DND-41 (cell line): ENCODE measurements at regions not wholly inside any gene's neighbourhood (a gene's known extent, or its start where the extent isn't known, plus 50 kb on each side); places are given as distances from the start of the nearest gene placed in this dataset.

ENCODE experiments used
- ATAC-seq: fragments of 200-7000 bp; cut with Tn5 transposase; 3 replicates; pipeline ENCODE4 v1.9.1; 2021; ENCODE audit warnings: low read depth; ENCODE audit not compliant: insufficient read depth
- DNase-seq: peaks from one replicate; pipeline ENCODE4 v3.0.0-alpha.2; 2020
- H2AFZ ChIP-seq: 2 replicates; pipeline ENCODE4 v1.6.0; 2012; ENCODE audit warnings: low read depth, low read length
- H3K27ac ChIP-seq: 2 replicates; pipeline ENCODE4 v1.5.1; 2012; ENCODE audit warnings: low read length, inconsistent platforms
- H3K27me3 ChIP-seq: fragments of 200-600 bp; sonication (generic); 2 replicates; pipeline ENCODE4 v1.6.0; 2012; ENCODE audit warnings: low read length, mild to moderate bottlenecking, inconsistent platforms; ENCODE audit not compliant: insufficient read depth, poor library complexity
- H3K36me3 ChIP-seq: 2 replicates; pipeline ENCODE4 v1.5.1; 2012; ENCODE audit warnings: low read length, inconsistent platforms; ENCODE audit not compliant: insufficient read depth
- H3K4me1 ChIP-seq: 2 replicates; pipeline ENCODE4 v1.5.1; 2012; ENCODE audit warnings: mild to moderate bottlenecking, low read length; ENCODE audit not compliant: insufficient read depth
- H3K4me2 ChIP-seq: 2 replicates; pipeline ENCODE4 v1.6.0; 2012; ENCODE audit warnings: mild to moderate bottlenecking, moderate library complexity, low read length, inconsistent platforms; ENCODE audit not compliant: insufficient read depth
- H3K4me3 ChIP-seq, 2 experiments: fragments of 200-600 bp in 1 of 2; shearing (Covaris generic) in 1 of 2; 2 replicates each; pipeline ENCODE4 v1.5.1; 2012 to 2016; ENCODE audit warnings: inconsistent platforms in 2 of 2, low read length in 2 of 2, mild to moderate bottlenecking in 2 of 2, low read depth in 1 of 2, moderate library complexity in 1 of 2
- H3K79me2 ChIP-seq: 2 replicates; pipeline ENCODE4 v1.6.0; 2012; ENCODE audit warnings: low read length, inconsistent platforms; ENCODE audit not compliant: insufficient read depth
- H3K9ac ChIP-seq: 2 replicates; pipeline ENCODE4 v1.6.0; 2012; ENCODE audit warnings: low read depth, mild to moderate bottlenecking, inconsistent platforms, low read length, moderate library complexity
- H3K9me3 ChIP-seq: 2 replicates; pipeline ENCODE4 v1.5.1; 2012; ENCODE audit warnings: low read length, moderate library complexity, mild to moderate bottlenecking, inconsistent platforms; ENCODE audit not compliant: insufficient read depth, severe bottlenecking
- H4K20me1 ChIP-seq: 2 replicates; pipeline ENCODE4 v1.6.0; 2012; ENCODE audit warnings: low read length; ENCODE audit not compliant: insufficient read depth
- CTCF ChIP-seq: IDR thresholded peaks from 2 replicates; pipeline ENCODE4 v1.5.1; 2012; ENCODE audit warnings: borderline replicate concordance, low read length, moderate library complexity, mild to moderate bottlenecking; ENCODE audit not compliant: poor library complexity, severe bottlenecking; ENCODE audit errors: extremely low read depth
- EZH2 ChIP-seq: IDR thresholded peaks from 3 replicates; pipeline ENCODE4 v1.6.1; 2012; ENCODE audit warnings: borderline replicate concordance, low read depth, mild to moderate bottlenecking, moderate library complexity, low read length, inconsistent platforms; ENCODE audit not compliant: severe bottlenecking

- Histone ChIP-seq H3K9me3 (no peaks in the 10 kb centered on the region), H3K36me3 (no peaks in the 10 kb centered on the region), H3K4me1 (no peaks in the 10 kb centered on the region), H3K4me2 (no peak overlapping the region), H3K27me3 (no peaks in the 10 kb centered on the region), H3K4me3 (no peak overlapping the region), H4K20me1 (no peaks in the 10 kb centered on the region), H3K27ac (no peak overlapping the region), H2AFZ (no peak overlapping the region), H3K9ac (no peak overlapping the region), H3K79me2 (no peaks in the 10 kb centered on the region)
- TF ChIP-seq EZH2 = no peak
- ATAC-seq (no peak), DNase-seq (no peak)
Measured at GRCh38 chr2:160562730-160563129, 69.1 kb upstream of the RBMS1 start.

GRCh38 chr2:160564591-160564990 is 71.0 kb upstream of the RBMS1 start:
- Histone ChIP-seq H3K4me1 (no peaks in the 10 kb centered on the region), H3K27ac (no peak overlapping the region), H3K27me3 (no peaks in the 10 kb centered on the region), H2AFZ (no peak overlapping the region), H3K79me2 (no peaks in the 10 kb centered on the region), H4K20me1 (no peaks in the 10 kb centered on the region), H3K4me2 (no peak overlapping the region), H3K9me3 (no peaks in the 10 kb centered on the region), H3K9ac (no peak overlapping the region), H3K36me3 (no peaks in the 10 kb centered on the region), H3K4me3 (no peak overlapping the region)
- ATAC-seq (no peak), DNase-seq (no peak)
- no peak for TF ChIP-seq CTCF
- no peak for TF ChIP-seq EZH2

DNA sequence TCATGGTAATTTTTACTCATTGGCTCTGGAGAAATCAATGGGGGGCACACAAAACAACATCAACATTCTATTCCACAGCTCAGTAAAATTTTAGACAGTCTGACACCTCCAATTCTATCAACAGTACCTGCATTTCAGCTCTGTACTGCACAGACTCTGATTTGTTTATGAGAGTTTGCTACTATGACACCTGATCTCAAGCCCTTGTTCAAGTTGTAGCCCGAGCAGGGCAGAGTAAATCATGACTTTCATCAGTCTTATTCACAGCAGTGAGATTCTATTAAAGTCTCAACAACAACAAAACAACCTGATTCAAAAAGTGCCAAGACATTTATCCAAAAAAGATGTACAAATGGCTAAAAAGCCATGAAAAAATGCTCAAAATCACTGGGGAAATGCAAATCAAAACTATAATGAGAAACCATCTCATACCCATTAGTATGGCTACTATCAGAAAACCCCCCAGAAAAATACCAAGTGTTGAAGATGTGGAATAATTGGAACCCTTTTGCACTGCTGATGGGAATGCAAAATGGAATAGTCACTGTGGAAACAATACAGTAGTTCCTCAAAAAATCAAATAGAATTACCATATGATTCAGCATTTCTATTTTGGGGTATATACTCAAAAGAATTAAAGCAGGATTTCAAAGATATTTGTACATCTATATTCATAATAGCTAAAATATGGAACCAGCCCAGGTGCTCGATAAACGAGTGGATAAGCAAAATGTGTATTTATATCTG is 71.7 kb upstream of the RBMS1 start:
- H3K9me3 ChIP-seq = no peaks in the 10 kb centered on the region
- no peak overlapping the region for H3K27ac ChIP-seq
- no peak overlapping the region for H3K4me3 ChIP-seq
- no peaks in the 10 kb centered on the region for H3K4me1 ChIP-seq
- H3K36me3 ChIP-seq = no peaks in the 10 kb centered on the region
- ATAC-seq = no peak
- no peak overlapping the region for H3K4me2 ChIP-seq
- H2AFZ ChIP-seq = no peak overlapping the region
- H4K20me1 ChIP-seq = no peaks in the 10 kb centered on the region
- H3K79me2 ChIP-seq = no peaks in the 10 kb centered on the region
- DNase-seq = no peak
- no peak for TF ChIP-seq CTCF
- TF ChIP-seq EZH2 = no peak
- no peak overlapping the region for H3K9ac ChIP-seq
- no peaks in the 10 kb centered on the region for H3K27me3 ChIP-seq

- no peak overlapping the region for H3K4me2 ChIP-seq
- TF ChIP-seq CTCF = no peak
- TF ChIP-seq EZH2 = no peak
- H3K79me2 ChIP-seq = no peaks in the 10 kb centered on the region
- no peaks in the 10 kb centered on the region for H3K36me3 ChIP-seq
- H4K20me1 ChIP-seq = no peaks in the 10 kb centered on the region
- no peak overlapping the region for H3K4me3 ChIP-seq
- ATAC-seq (no peak), DNase-seq (no peak)
- H3K27me3 ChIP-seq = no peaks in the 10 kb centered on the region
- no peak overlapping the region for H3K27ac ChIP-seq
- no peaks in the 10 kb centered on the region for H3K9me3 ChIP-seq
- H3K4me1 ChIP-seq = no peaks in the 10 kb centered on the region
- no peak overlapping the region for H3K9ac ChIP-seq
- no peak overlapping the region for H2AFZ ChIP-seq
Measured at GRCh38 chr2:160566717-160567116, 73.1 kb upstream of the RBMS1 start.
